Tibial nerve (tissue), 4 donors: ENCODE measurements at regions not wholly inside any gene's neighbourhood (a gene's known extent, or its start where the extent isn't known, plus 50 kb on each side); places are given as distances from the start of the nearest gene placed in this dataset.
A peak's percentile ranks its signal among the peaks of the same experiment; 100 is the strongest.

Experiments used
- EP300 ChIP-seq, 2 donors: sonication (generic); formaldehyde crosslinking; IDR thresholded peaks; one replicate each; pipeline ENCODE4 v1.6.1; 2017; ENCODE audit warnings: antibody characterized with exemption in 2 of 2, mild to moderate bottlenecking in 1 of 2
- POLR2A ChIP-seq, 2 donors: fragments of 450-650 bp; IDR thresholded peaks; one replicate each; pipeline ENCODE4 v1.6.1; 2017; ENCODE audit warnings: antibody characterized with exemption in 2 of 2, mild to moderate bottlenecking in 2 of 2, moderate library complexity in 2 of 2
- TF ChIP-seq, protein P1 (sequence below), 5 experiments: fragments of 200-600 bp in 3 of 5; fragments of 450-650 bp in 2 of 5; sonication (generic) in 3 of 5; IDR thresholded peaks; one replicate each; pipeline ENCODE4 v1.5.1; 2016 to 2019; ENCODE audit warnings: antibody characterized with exemption in 5 of 5, mild to moderate bottlenecking in 3 of 5, moderate library complexity in 2 of 5

DNA sequence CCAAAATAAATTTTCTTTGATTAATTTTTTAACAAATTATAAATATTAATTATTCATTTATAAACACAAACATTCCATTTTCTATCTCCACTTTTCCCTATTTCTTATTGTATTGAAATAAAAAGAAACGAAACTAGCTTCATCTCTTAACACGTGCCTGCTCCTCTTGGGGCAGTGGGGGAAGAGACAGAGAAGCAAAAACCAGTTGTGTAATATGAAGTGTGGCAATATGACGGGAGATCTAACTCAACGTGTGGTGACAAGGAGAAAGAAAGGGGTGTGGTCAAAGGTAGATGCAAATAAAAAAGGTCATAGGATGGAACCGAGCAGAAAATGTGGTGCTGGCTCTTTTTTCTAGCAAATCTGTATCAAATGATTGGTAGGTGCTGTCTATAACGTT lies 106.9 kb upstream of the SLC8A1 start:
- TF ChIP-seq EP300 (IDR thresholded peaks at IDR 0.05) (peak in 1 of 2 donors; percentile 18), POLR2A (IDR thresholded peaks at IDR 0.05) (no peak)
- TF ChIP-seq, protein P1, sequence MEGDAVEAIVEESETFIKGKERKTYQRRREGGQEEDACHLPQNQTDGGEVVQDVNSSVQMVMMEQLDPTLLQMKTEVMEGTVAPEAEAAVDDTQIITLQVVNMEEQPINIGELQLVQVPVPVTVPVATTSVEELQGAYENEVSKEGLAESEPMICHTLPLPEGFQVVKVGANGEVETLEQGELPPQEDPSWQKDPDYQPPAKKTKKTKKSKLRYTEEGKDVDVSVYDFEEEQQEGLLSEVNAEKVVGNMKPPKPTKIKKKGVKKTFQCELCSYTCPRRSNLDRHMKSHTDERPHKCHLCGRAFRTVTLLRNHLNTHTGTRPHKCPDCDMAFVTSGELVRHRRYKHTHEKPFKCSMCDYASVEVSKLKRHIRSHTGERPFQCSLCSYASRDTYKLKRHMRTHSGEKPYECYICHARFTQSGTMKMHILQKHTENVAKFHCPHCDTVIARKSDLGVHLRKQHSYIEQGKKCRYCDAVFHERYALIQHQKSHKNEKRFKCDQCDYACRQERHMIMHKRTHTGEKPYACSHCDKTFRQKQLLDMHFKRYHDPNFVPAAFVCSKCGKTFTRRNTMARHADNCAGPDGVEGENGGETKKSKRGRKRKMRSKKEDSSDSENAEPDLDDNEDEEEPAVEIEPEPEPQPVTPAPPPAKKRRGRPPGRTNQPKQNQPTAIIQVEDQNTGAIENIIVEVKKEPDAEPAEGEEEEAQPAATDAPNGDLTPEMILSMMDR (IDR thresholded peaks at IDR 0.05): no peak
